H4 (cell line): ENCODE measurements at regions not wholly inside any gene's neighbourhood (a gene's known extent, or its start where the extent isn't known, plus 50 kb on each side); places are given as distances from the start of the nearest gene placed in this dataset.
"Not testable (repeated sequence)": the region's sequence is repeated elsewhere in the genome, so short reads cannot be mapped to it uniquely, and the experiment has no call there.

Experiments used
- DNase-seq: peaks from one replicate; pipeline ENCODE4 v3.0.0-alpha.2; 2015; ENCODE audit warnings: low spot score

DNA sequence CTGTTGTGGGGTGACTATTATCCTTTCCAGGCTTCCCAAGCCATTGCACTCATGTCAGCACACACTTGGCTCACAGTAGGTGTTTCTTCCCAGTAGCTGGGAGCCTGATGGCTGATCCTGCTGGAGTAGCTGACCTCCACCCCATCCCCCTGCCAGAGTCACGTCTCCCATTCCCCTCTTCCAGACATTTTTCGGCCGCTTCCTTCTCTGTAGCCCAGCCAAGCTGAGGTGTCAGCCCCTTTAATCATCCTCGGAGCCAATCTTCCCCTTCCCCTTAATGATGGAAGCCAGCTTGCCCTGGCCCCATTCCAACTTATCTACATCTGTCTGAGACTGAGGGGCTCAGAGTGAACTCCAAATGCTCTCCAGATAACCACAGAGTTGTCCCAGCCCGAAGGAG, 550.7 kb downstream of the MN1 start:
- DNase-seq = no peak

DNA sequence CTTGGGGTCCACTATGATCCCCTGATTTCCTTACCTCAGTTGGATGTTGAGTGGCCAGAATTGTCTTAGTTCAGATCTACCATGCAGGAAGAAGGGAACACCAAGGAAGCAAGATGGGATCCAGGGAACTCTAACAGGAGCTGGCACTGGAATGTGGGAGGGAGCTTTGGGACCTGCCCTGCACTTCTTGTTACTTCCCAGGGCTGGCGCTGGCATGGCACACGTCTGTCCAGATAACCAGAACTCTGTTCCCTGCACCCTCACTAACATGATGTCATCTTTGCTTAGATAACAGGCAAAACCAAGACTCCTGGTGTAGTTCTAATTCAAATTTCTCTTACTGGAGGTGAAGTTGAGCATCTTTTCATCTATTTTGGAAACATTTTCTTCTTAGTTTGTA, 550.0 kb downstream of the MN1 start:
- DNase-seq = peak; percentile 14

DNA sequence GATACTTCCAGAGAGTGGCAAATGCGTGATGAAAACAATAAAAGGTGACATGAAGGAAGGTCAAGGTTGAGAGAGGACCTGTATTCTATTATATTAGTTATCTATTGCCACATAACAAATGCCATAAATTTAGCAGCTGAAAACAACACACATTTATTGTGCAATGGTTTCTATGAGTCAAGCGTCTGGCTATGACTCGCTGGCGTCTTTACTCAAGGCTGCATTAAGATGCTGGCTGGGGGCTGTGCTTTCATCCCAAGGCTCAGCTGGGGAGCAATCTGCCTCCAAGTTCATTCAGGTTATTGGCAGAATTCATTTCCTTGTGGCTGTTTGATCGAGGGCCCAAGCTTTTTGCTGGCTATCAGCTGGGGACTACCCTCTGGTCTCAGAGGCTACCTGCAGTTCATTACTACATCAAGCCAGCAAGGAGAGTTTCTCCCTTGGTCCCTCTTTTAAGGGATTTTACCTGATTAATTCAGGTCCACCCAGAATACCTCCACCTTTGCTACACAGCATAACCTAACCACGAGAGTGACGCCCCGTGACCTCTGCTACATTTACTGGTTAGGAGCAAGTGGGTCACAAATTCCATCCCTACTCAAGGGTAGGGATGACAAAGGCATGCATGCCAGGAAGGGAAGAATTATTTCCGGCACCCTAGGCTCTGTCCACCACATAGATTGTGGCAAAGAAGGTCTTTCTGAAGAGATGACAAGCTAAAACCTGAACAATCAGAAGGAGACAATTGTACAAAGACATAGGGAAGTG, 549.1 kb downstream of the MN1 start:
- DNase-seq = peak; percentile 24

- no peak for DNase-seq
Measured at GRCh38 chr22:27253108-27253902, 548.3 kb downstream of the MN1 start.

GRCh38 chr22:27254063-27254462, 547.5 kb downstream of the MN1 start:
- not testable (repeated sequence) for DNase-seq

DNA sequence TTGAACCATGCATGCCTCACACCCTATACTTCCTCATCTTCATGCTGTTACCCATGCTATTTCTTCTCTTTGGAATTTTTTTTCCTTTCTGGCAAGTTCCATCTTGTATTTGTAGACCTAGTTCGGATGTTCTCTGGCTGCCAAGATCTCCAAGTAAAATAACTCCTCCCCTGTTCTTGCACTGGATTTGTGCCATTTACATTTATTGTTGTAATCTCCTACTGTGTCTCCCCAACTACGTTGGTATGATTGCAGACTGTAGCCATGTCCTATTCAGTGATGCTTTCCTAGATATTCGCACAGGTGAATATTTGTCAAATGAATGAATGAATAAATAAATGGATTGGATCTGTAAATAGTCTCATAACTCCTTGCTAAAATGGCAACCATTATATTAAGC, 546.0 kb downstream of the MN1 start:
- DNase-seq = no peak

- DNase-seq = no peak
Measured at GRCh38 chr22:27257987-27258386, 543.6 kb downstream of the MN1 start.

DNA sequence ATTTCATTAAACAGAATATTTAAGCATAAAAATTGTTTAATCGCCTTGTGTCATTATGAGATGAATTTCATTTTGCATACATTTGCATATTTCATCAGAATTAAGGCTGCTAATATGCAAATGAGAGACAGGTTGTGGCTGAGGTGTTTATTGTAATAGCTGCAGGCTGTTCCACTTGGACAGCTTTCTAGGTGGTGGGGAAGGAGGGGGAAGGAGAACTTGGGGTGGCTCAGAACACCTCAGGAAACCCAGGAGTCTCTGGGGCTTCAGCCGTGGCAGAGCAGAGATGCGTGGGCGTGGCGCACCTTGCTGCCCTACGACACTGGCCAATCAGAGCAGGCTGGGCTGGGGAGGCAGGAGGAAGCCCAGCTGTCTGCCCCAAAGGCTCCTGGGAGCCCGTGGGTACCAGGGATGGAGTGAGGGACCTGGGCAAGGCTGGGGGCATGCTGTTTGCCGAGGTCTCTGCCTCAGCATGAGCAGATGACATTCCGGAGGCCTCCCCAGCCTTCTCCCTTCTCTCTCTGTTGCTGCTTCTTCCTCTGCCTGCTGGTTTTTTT, 542.9 kb downstream of the MN1 start:
- DNase-seq = no peak

DNA sequence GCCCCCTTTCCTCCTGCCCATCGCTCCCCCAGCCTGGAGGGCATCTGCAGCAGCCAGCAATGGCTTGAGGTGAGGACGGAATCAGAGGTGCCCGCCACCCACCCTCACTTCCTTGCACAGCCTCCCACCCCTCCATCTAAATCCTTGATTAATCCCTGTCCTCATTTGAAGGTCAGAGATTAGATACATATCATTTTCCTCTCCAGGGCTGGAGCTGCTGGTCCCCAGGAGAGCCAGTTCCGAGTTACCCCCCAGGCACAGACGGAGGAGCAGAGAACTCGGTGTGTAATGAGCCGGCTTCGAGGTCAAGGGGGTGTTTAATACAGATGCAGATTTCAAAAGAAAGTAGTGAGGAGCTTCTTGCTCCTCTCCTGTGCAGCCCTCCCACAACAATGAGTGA, 542.1 kb downstream of the MN1 start:
- DNase-seq = no peak

- no peak for DNase-seq
Measured at GRCh38 chr22:27260087-27260698, 541.4 kb downstream of the MN1 start.

DNA sequence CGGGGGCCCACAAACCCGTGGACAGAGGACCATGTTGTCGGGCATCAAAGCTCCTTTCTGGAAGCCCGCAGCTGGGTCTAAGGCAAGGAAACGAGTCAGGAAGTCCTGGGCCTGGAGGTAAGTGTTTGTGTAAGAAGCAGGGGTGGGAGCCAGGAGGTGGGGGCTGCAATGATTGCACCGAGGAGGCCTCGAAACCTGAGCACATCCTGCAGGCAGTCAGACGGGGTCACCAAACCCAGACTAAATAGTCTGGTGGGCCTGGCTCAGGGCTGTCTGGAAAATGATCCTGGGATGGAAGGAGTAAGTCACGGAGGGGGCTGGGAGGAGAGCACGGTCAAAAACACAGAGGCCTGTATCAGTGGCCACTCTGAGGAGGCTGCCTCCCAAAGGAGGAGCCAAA, 539.2 kb downstream of the MN1 start:
- DNase-seq = no peak

DNA sequence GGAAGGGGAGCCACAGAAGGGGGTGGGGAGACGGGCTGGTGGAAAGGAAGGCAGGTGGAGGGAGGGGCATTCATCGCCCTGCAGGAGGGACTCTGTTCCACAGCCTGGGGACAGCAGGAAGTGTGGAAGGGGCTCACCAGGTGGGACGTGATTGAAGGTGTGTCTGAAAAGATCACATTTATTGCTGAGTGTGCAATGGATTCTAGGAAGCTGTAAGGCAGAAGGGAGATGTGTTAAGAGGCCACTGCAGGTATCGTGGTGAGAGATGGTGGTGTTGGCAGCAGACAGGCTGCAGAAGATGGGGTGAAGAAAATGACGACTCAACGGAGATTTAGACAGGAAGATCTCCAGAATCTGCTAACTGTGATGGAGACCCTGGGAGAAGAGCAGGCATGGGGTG, 537.4 kb downstream of the MN1 start:
- DNase-seq = no peak

GRCh38 chr22:27267145-27267544, 534.4 kb downstream of the MN1 start:
- no peak for DNase-seq

- no peak for DNase-seq
Measured at GRCh38 chr22:27269751-27270543, 531.6 kb downstream of the MN1 start.

DNA sequence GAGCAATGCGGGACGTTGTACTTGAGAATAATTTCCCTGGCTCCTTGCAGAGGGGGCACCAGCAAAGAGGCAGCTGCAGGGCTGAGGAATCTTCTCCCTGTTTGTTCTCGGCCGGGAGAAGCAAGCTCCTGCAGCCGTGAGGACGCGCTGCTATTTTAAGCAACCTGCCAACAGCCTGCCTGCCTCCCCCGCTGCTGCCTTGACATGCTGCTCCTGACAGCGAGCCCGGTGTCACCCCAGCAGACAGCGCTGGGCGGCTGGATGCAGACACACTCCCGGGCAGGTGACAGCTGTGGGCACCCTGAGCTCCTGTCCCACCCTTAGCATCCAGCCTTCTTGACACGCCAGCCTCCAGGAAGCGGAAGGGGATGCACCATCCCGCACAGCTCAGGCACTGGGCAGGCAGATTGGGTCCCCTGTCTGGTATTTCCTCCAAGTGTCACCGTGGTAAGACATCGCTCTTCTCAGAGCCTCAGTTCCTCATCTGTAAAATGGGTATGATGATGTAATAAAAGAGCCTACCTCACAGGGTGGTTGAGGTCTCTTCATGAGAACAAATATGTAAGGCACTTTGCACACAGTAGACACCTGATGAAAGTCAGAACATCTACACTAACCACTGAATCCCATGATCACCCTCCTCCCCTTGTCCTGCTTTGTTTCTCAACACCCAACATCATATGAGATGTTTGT, 530.6 kb downstream of the MN1 start:
- no peak for DNase-seq

DNA sequence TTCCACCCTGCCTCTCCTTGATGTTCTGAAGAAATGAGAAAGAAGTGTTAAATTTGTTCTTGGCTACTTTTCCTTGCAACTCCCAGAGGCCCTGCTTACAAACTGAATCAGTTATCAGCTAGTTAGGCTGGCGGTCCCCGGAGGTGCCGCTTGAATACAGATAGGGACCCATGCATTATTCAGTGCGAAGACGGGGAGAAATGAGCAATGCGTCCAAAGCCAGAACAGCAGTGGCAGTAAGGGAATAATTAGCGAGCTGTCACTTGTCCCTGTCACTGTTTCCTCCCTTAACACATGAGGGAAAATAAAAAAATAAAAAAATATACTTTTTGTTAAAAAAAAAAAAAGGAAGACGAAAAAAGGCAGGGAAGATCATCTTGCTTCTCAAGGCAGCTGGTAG, 528.1 kb downstream of the MN1 start:
- DNase-seq = no peak

GRCh38 chr22:27273853-27274252, 527.7 kb downstream of the MN1 start:
- no peak for DNase-seq

DNA sequence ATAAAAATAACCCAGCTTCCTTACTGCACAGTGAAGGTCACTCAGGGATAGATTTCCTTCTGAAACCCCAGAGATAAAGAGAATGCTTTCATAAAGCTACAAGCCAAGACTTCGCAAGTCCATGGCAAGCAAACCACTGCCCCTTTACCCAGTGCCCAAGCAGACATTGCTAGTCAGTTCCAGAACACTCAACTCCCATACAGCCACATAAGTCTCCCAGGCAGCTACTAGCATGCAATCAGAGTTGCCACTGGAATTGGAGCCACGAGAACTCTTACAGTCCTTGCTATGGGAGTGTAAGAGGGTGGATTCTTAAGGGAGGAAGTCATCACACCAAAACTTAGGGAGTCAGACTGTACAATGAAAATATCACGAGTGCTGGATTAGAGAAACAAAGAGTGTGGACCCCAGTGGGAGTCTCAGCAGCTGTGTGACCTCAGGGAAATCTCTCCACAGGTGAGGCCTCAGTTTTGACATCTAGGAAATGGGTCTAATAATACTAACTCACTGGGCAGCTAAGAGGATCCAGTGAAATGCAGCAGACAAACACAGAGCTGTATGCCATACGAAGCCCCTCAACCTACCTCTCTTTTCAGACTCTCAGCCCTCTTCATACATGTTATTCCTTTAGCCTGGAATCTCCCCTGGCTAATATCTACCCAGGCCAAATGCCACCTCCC, 526.6 kb downstream of the MN1 start:
- DNase-seq = no peak

GRCh38 chr22:27278946-27279345, 522.6 kb downstream of the MN1 start:
- peak; percentile 7 for DNase-seq

DNA sequence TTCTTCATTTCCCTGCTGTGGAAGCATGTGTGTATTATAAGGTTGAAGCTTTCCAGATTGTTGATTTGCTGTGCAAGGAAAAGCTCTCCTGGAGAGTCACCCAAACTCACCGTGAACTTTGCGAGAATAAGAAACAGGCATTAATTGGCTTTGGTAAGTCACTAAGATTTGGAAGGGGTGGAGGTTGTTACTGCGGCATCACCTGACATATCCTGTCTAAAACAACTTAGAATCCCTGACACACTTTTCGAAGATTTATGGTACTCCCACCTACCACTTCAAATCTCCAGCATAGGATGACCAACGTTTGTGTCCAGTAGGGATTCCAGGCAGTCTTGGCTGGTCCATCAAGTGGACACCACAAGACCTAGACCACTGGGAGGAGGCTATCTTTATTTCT, 518.3 kb downstream of the MN1 start:
- no peak for DNase-seq

DNA sequence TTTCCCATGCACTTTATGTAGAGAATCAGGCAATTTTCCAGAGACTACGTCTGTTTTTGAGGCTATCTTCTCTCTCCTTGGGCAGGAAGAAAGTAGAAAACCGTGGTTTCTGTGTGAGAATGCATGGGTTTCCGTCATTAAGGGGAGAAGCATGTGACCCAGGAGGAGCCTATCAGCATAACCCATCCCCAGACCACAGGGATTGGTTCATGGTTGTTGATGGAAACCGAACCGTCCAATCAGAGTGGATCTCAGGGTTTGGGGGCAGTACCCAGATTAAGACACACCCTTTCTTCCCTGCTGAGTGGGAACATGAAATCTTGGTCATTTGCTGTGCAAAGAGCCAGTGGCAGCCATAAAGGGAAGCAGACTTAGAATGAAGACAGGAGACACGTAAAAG, 517.8 kb downstream of the MN1 start:
- DNase-seq = no peak
